ENCODE measurements at regions not wholly inside any gene's neighbourhood (a gene's known extent, or its start where the extent isn't known, plus 50 kb on each side); places are given as distances from the start of the nearest gene placed in this dataset.

GRCh38 chrX:8232406-8232805 lies 61.3 kb upstream of the VCX2 start:
- TF ChIP-seq CTCF (optimal IDR thresholded peaks at IDR 0.05 in 1 of 3, IDR thresholded peaks at IDR 0.05 in 1 of 3, conservative IDR thresholded peaks at IDR 0.05 in 1 of 3; ENCODE audit: extremely low read depth in 1 of 3, insufficient read depth in 2 of 3, low read length in 3 of 3) (no peak), EZH2 (IDR thresholded peaks at IDR 0.05; ENCODE audit: low read length) (no peak)
